Progenitor cell of endocrine pancreas (in vitro differentiated cells): ENCODE measurements at regions not wholly inside any gene's neighbourhood (a gene's known extent, or its start where the extent isn't known, plus 50 kb on each side); places are given as distances from the start of the nearest gene placed in this dataset.
A peak's percentile ranks its signal among the peaks of the same experiment; 100 is the strongest.

Experiments
- DNase-seq: peaks from one replicate; pipeline ENCODE4 v3.0.0; 2021; ENCODE audit warnings: low spot score; ENCODE audit not compliant: unreplicated experiment
- H3K27ac Mint-ChIP-seq: 2 replicates; pipeline ENCODE4 v1.8.0; 2021; ENCODE audit warnings: mild to moderate bottlenecking, moderate library complexity, mixed read lengths
- H3K27me3 Mint-ChIP-seq: 2 replicates; pipeline ENCODE4 v1.8.0; 2021; ENCODE audit warnings: mixed read lengths
- H3K36me3 Mint-ChIP-seq: 2 replicates; pipeline ENCODE4 v1.8.0; 2022; ENCODE audit warnings: mixed read lengths; ENCODE audit not compliant: insufficient read depth
- H3K4me1 Mint-ChIP-seq: 2 replicates; pipeline ENCODE4 v1.8.0; 2021; ENCODE audit warnings: low read depth, mixed read lengths
- H3K4me3 Mint-ChIP-seq: 2 replicates; pipeline ENCODE4 v1.8.0; 2021; ENCODE audit warnings: low read depth, mild to moderate bottlenecking, moderate library complexity, mixed read lengths
- H3K9me3 Mint-ChIP-seq: 2 replicates; pipeline ENCODE4 v1.8.0; 2021; ENCODE audit warnings: low read depth, mixed read lengths
- CTCF ChIP-seq: fragments of 200-600 bp; sonication (generic); IDR thresholded peaks from one replicate; pipeline ENCODE4 v1.5.0; 2021; ENCODE audit warnings: antibody characterized with exemption, mild to moderate bottlenecking; ENCODE audit not compliant: unreplicated experiment

DNA sequence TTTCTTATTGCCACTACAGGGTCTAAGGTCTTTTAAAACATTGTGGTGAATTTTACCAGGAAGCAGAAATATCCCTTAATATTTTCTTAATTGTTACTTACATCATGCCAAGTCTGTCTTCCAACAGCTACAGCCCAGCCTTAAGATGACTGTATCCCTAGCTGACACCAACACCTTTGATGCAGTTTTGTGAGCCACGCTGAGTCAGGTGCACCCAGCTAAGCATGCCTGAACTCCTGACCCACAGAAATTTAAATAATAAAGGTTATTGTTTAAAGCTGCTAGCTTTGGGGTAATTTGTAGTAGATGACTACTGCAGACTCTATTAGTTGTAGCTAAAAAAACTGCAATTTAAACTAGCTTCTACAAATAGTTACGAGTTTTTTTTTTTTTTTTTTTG lies 1757.9 kb upstream of the LRRTM1 start:
- H3K27ac Mint-ChIP-seq, result no peak overlapping the region
- H3K36me3 Mint-ChIP-seq, result no peaks in the 10 kb centered on the region

GRCh38 chr2:82055846-82056245 lies 1751.3 kb upstream of the LRRTM1 start:
- DNase-seq, result no peak
- no peak for TF ChIP-seq CTCF
- H3K9me3 Mint-ChIP-seq, result peaks cover 5% of the 10 kb centered on the region
- H3K4me3 Mint-ChIP-seq, result no peak overlapping the region
- H3K27me3 Mint-ChIP-seq, result no peaks in the 10 kb centered on the region
- H3K27ac Mint-ChIP-seq, result no peak overlapping the region
- H3K4me1 Mint-ChIP-seq, result peaks cover 1% of the 10 kb centered on the region
- H3K36me3 Mint-ChIP-seq, result no peaks in the 10 kb centered on the region

More for the DNA sequence above, 1757.9 kb upstream of the LRRTM1 start:
- TF ChIP-seq CTCF, result no peak
- DNase-seq, result no peak
- no peaks in the 10 kb centered on the region for H3K27me3 Mint-ChIP-seq
- H3K4me1 Mint-ChIP-seq, result peaks cover 11% of the 10 kb centered on the region
- no peak overlapping the region for H3K4me3 Mint-ChIP-seq
- no peaks in the 10 kb centered on the region for H3K9me3 Mint-ChIP-seq

GRCh38 chr2:82043867-82044266 lies 1739.3 kb upstream of the LRRTM1 start:
- no peak for TF ChIP-seq CTCF
- H3K9me3 Mint-ChIP-seq, result peaks cover 12% of the 10 kb centered on the region
- no peaks in the 10 kb centered on the region for H3K36me3 Mint-ChIP-seq
- H3K4me3 Mint-ChIP-seq, result no peak overlapping the region
- no peak for DNase-seq
- H3K27ac Mint-ChIP-seq, result no peak overlapping the region
- H3K4me1 Mint-ChIP-seq, result no peaks in the 10 kb centered on the region
- H3K27me3 Mint-ChIP-seq, result no peaks in the 10 kb centered on the region

DNA sequence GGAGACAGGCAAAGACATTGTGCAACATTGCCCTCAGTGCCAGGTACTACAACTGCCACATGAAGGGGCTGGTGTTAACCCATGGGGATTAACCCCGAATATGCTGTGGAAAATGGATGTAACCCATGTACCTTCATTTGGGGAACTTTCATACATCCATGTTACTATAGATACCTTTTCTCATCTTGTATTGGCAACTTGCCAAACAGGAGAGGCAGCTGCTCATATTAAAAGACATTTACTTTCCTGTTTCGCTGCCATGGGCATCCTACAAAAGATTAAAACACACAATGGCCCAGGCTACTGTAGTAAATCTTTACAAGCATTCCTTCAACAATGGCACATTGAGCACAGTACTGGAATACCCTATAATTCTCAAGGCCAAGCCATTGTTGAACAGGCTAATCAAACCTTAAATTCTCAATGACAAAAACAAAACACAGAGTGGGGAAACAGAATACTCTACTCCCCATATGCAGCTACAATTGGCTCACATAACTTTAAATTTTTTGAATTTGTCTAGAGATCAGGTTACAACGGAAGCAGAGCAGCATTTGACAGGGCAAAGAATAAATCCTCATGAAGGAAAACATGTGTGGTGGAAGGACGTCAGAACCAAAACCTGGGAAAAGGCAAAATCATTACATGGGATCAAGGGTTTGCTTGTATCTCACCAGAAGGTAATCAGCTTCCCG lies 1723.5 kb upstream of the LRRTM1 start:
- Mint-ChIP-seq H3K9me3 (peaks cover 37% of the 10 kb centered on the region), H3K36me3 (no peaks in the 10 kb centered on the region), H3K4me1 (no peaks in the 10 kb centered on the region), H3K27me3 (no peaks in the 10 kb centered on the region), H3K4me3 (no peak overlapping the region), H3K27ac (no peak overlapping the region)
- no peak for TF ChIP-seq CTCF
- no peak for DNase-seq

- Mint-ChIP-seq H3K4me1 (no peaks in the 10 kb centered on the region), H3K27me3 (no peaks in the 10 kb centered on the region), H3K36me3 (no peaks in the 10 kb centered on the region), H3K4me3 (no peak overlapping the region), H3K9me3 (peaks cover 24% of the 10 kb centered on the region), H3K27ac (no peak overlapping the region)
- peak; percentile 66 for TF ChIP-seq CTCF
- DNase-seq, result no peak
Measured at GRCh38 chr2:82023710-82024109, 1719.2 kb upstream of the LRRTM1 start.
